K562 (cell line): ENCODE measurements at regions not wholly inside any gene's neighbourhood (a gene's known extent, or its start where the extent isn't known, plus 50 kb on each side); places are given as distances from the start of the nearest gene placed in this dataset.

ENCODE experiments used
- ATAC-seq: fragments of 200-7000 bp; cut with Tn5 transposase; 3 replicates; pipeline ENCODE4 v1.9.1; 2020; ENCODE audit warnings: moderate library complexity
- BruUV-seq: library from RNA; stranded (reverse); fragments of 400-500 nt; replicated peaks from 2 replicates; lab custom pipeline; 2021; lab: Mats Ljungman, UMichigan
- CTCF ChIA-PET: fragments of 300-600 bp; formaldehyde crosslinking; extraction: SDS; loops from one replicate; lab custom pipeline; 2021; ENCODE audit warnings: low intra/inter-chr PET ratio; lab: Yijun Ruan, JAX
- POLR2A ChIA-PET: fragments of 300-600, 350-650 bp; sonication (Branson Sonifier 250); formaldehyde crosslinking; extraction: SDS; loops from one replicate; lab custom pipeline; 2021; ENCODE audit warnings: antibody characterized with exemption, inconsistent platforms; lab: Yijun Ruan, JAX
- DNase-seq, 4 experiments: peaks; one replicate each; pipeline versions ENCODE4 v3.0.0 to v3.0.0-alpha.2; 2011 to 2018; ENCODE audit warnings: low spot score in 3 of 4, mixed read lengths in 3 of 4; ENCODE audit errors: extremely low read depth in 1 of 4
- FAIRE-seq: peaks from 2 replicates; lab custom pipeline; 2011; peaks lifted over from hg19 to GRCh38; lab: Jason Lieb, UNC
- H2AFZ ChIP-seq: 2 replicates; pipeline ENCODE4 v1.6.0; 2011; ENCODE audit warnings: low read depth, low read length, control low read depth, inconsistent platforms
- H3K27ac ChIP-seq: fragments of 200-600 bp; 3 replicates; pipeline ENCODE4 v1.8.0; 2011; ENCODE audit warnings: low read depth, mild to moderate bottlenecking, control low read depth, inconsistent platforms, low read length, moderate library complexity, mixed read lengths; ENCODE audit errors: extremely low read depth
- H3K27me3 ChIP-seq, 2 experiments: fragments of 300-600 bp in 1 of 2; 2 replicates in 1 of 2; 3 replicates in 1 of 2; pipeline versions ENCODE4 v1.6.0 to v1.8.0; 2011; ENCODE audit warnings: inconsistent platforms in 2 of 2, low read length in 2 of 2, mild to moderate bottlenecking in 1 of 2, mixed read lengths in 1 of 2, moderate library complexity in 1 of 2; ENCODE audit not compliant: control insufficient read depth in 2 of 2, insufficient read depth in 2 of 2
- H3K36me3 ChIP-seq: fragments of 300-600 bp; 3 replicates; pipeline ENCODE4 v1.8.0; 2011; ENCODE audit warnings: mild to moderate bottlenecking, low read length, inconsistent platforms; ENCODE audit not compliant: control insufficient read depth, insufficient read depth
- H3K4me1 ChIP-seq, 2 experiments: fragments of 200-600 bp in 1 of 2; replicated peaks in 1 of 2; 2 replicates in 1 of 2; 3 replicates in 1 of 2; pipeline versions ENCODE4 v1.5.1 to v1.8.0; 2011; ENCODE audit warnings: inconsistent platforms in 2 of 2, low read length in 2 of 2, mild to moderate bottlenecking in 1 of 2, mixed read lengths in 1 of 2, moderate library complexity in 1 of 2; ENCODE audit not compliant: control insufficient read depth in 2 of 2, insufficient read depth in 2 of 2
- H3K4me2 ChIP-seq: 2 replicates; pipeline ENCODE4 v1.6.1; 2011; ENCODE audit warnings: low read length, control low read depth, inconsistent platforms, mixed read lengths; ENCODE audit not compliant: insufficient read depth
- H3K4me3 ChIP-seq: fragments of 200-600 bp; sonication (generic), shearing (Covaris generic); 2 replicates; pipeline ENCODE4 v1.5.1; 2016; ENCODE audit warnings: control low read depth, inconsistent platforms
- H3K79me2 ChIP-seq: fragments of 200-600 bp; 3 replicates; pipeline ENCODE4 v1.8.0; 2011; ENCODE audit warnings: low read length, inconsistent platforms; ENCODE audit not compliant: control insufficient read depth, insufficient read depth
- H3K9ac ChIP-seq, 2 experiments: 2 replicates each; pipeline versions ENCODE4 v1.6.0 to v1.6.1; 2011; ENCODE audit warnings: low read depth in 2 of 2, low read length in 2 of 2, control low read depth in 1 of 2, inconsistent platforms in 1 of 2, mild to moderate bottlenecking in 1 of 2, mixed read lengths in 1 of 2; ENCODE audit not compliant: insufficient read depth in 1 of 2
- H3K9me1 ChIP-seq: one replicate; pipeline ENCODE4 v1.6.0; 2011; ENCODE audit warnings: inconsistent platforms, mild to moderate bottlenecking, low read length, moderate library complexity; ENCODE audit not compliant: control insufficient read depth, insufficient read depth
- H3K9me3 ChIP-seq: replicated peaks from 2 replicates; pipeline ENCODE4 v1.5.1; 2011; ENCODE audit warnings: low read depth, low read length, inconsistent platforms; ENCODE audit not compliant: control insufficient read depth, insufficient read depth
- H4K20me1 ChIP-seq: replicated peaks from 2 replicates; pipeline ENCODE4 v1.6.1; 2011; ENCODE audit warnings: low read length, inconsistent platforms, mixed read lengths; ENCODE audit not compliant: control insufficient read depth, insufficient read depth
- CEBPG ChIP-seq, 3 experiments: fragments of 200-800 bp in 1 of 3; sonication (Bioruptor generic) in 1 of 3; sonication (generic) in 1 of 3; formaldehyde crosslinking in 1 of 3; IDR thresholded peaks in 2 of 3; conservative IDR thresholded peaks in 1 of 3; 2 replicates each; pipeline versions ENCODE4 v1.6.1 to v1.8.0; 2016 to 2022; ENCODE audit warnings: missing compliant biosample characterization in 2 of 3, missing genetic modification characterization in 2 of 3, mild to moderate bottlenecking in 1 of 3, missing genetic modification reagents in 1 of 3
- ELF2 ChIP-seq: fragments of 250-450 bp; sonication (Bioruptor Pico); IDR thresholded peaks from 2 replicates; pipeline ENCODE4 v1.5.0; 2021; ENCODE audit warnings: mild to moderate bottlenecking
- HIVEP1 ChIP-seq: fragments of 250-450 bp; sonication (Bioruptor Pico); IDR thresholded peaks from 2 replicates; pipeline ENCODE4 v1.4.0; 2020; ENCODE audit warnings: mild to moderate bottlenecking
- HMGXB4 ChIP-seq: sonication (generic); formaldehyde crosslinking; IDR thresholded peaks from 2 replicates; pipeline ENCODE4 v1.8.1; 2023; ENCODE audit warnings: mild to moderate bottlenecking, missing genetic modification reagents
- MED1 ChIP-seq: sonication (generic); formaldehyde crosslinking; IDR thresholded peaks from 2 replicates; pipeline ENCODE4 v1.8.1; 2023; ENCODE audit warnings: missing genetic modification reagents, borderline replicate concordance
- MIER1 ChIP-seq: fragments of 450-650 bp; IDR thresholded peaks from 2 replicates; pipeline ENCODE4 v1.6.1; 2016; ENCODE audit warnings: antibody characterized with exemption, mild to moderate bottlenecking, low read depth
- POLR2A ChIP-seq: fragments of 450-650 bp; conservative IDR thresholded peaks from 2 replicates; pipeline ENCODE4 v1.6.1; 2016
- POLR2B ChIP-seq: fragments of 450-650 bp; IDR thresholded peaks from 2 replicates; pipeline ENCODE4 v1.6.1; 2018; ENCODE audit warnings: low read depth; ENCODE audit not compliant: partially characterized antibody
- POLR3G ChIP-seq: IDR thresholded peaks from 2 replicates; pipeline ENCODE4 v1.6.1; 2011; ENCODE audit not compliant: insufficient read length, insufficient replicate concordance; ENCODE audit errors: extremely low read depth
- SETDB1 ChIP-seq: IDR thresholded peaks from one replicate; pipeline ENCODE4 v1.6.1; 2012; ENCODE audit warnings: low read length, control low read depth, inconsistent platforms
- SMC3 ChIP-seq: conservative IDR thresholded peaks from 2 replicates; pipeline ENCODE4 v1.6.1; 2011; ENCODE audit warnings: low read depth, low read length, improper control_type of control experiment; ENCODE audit not compliant: insufficient read depth
- SOX6 ChIP-seq: fragments of 450-650 bp; IDR thresholded peaks from 2 replicates; pipeline ENCODE4 v1.6.1; 2014; ENCODE audit warnings: mild to moderate bottlenecking
- ZNF324 ChIP-seq: fragments of 250-450 bp; sonication (Bioruptor Pico); IDR thresholded peaks from 2 replicates; pipeline ENCODE4 v1.4.0; 2020; ENCODE audit warnings: mild to moderate bottlenecking
- WGBS: fragments of 100-300 bp; shearing (Covaris generic); methylation state at CpG from one replicate; pipeline ENCODE4 v1.1.6; 2016; ENCODE audit warnings: low coverage, mixed read lengths; ENCODE audit not compliant: insufficient coverage; ENCODE audit errors: missing lambda C conversion rate; 5-methylcytosine and 5-hydroxymethylcytosine counted together
- in situ Hi-C: fragments of 300-500 bp; cut with MboI; formaldehyde crosslinking; loops from 4 replicates; pipeline ENCODE4 v1.15.0; 2018; ENCODE audit warnings: inconsistent platforms, mixed read lengths
- intact Hi-C: fragments of 100-400 bp; cut with micrococcal nuclease; formaldehyde crosslinking; loops from 2 replicates; pipeline ENCODE4 v1.14.2; 2022
- TF ChIP-seq, protein P1 (sequence below), 2 experiments: fragments of 450-650 bp; conservative IDR thresholded peaks; 2 replicates each; pipeline ENCODE4 v1.6.1; 2017; ENCODE audit warnings: mild to moderate bottlenecking in 2 of 2, moderate library complexity in 2 of 2
- TF ChIP-seq, protein P2 (sequence below): sonication (generic); formaldehyde crosslinking; IDR thresholded peaks from 2 replicates; pipeline ENCODE4 v1.8.0; 2022; ENCODE audit warnings: mild to moderate bottlenecking, missing genetic modification reagents
- TF ChIP-seq, protein P3 (sequence below): sonication (generic); formaldehyde crosslinking; IDR thresholded peaks from 2 replicates; pipeline ENCODE4 v1.8.1; 2022; ENCODE audit warnings: missing genetic modification reagents

GRCh38 chr14:28294834-28295440, 471.6 kb upstream of the FOXG1 start:
- FAIRE-seq (no peak), DNase-seq (peak in 1 of 4 experiments; percentile 3), ATAC-seq (no peak)
- H3K27ac ChIP-seq, result no peak overlapping the region
- no TSS peak for BruUV-seq
- no peaks in the 10 kb centered on the region for H3K36me3 ChIP-seq
- in situ Hi-C loops (no loop called here), intact Hi-C loops (no loop called here)
- no peak overlapping the region for H3K4me3 ChIP-seq
- no peaks in the 10 kb centered on the region for H3K79me2 ChIP-seq
- H3K4me2 ChIP-seq, result no peak overlapping the region
- ChIA-PET POLR2A (interaction anchor here (0.9 kb wide), 1 partner anchor 18 kb away, joined by 3 read pairs; no protein-coding TSS in a partner anchor), CTCF (no interaction called here)
- no peaks in the 10 kb centered on the region for H3K9me1 ChIP-seq
- H3K4me1 ChIP-seq, result no peaks in the 10 kb centered on the region
- WGBS, result 0% methylated on average over 6 of the region's 6 CpGs
- H3K9ac ChIP-seq, result no peak overlapping the region
- no peaks in the 10 kb centered on the region for H3K27me3 ChIP-seq
- H4K20me1 ChIP-seq, result no peaks in the 10 kb centered on the region
- H3K9me3 ChIP-seq, result no peaks in the 10 kb centered on the region
- no peak overlapping the region for H2AFZ ChIP-seq
- TF ChIP-seq, protein P1, sequence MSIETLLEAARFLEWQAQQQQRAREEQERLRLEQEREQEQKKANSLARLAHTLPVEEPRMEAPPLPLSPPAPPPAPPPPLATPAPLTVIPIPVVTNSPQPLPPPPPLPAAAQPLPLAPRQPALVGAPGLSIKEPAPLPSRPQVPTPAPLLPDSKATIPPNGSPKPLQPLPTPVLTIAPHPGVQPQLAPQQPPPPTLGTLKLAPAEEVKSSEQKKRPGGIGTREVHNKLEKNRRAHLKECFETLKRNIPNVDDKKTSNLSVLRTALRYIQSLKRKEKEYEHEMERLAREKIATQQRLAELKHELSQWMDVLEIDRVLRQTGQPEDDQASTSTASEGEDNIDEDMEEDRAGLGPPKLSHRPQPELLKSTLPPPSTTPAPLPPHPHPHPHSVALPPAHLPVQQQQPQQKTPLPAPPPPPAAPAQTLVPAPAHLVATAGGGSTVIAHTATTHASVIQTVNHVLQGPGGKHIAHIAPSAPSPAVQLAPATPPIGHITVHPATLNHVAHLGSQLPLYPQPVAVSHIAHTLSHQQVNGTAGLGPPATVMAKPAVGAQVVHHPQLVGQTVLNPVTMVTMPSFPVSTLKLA (conservative IDR thresholded peaks at IDR 0.05), result no peak
- TF ChIP-seq POLR2A, result no peak
- no peak for TF ChIP-seq ELF2 (CRISPR knock-in tag)
- TF ChIP-seq SOX6, result no peak
- no peak for TF ChIP-seq MED1
- no peak for TF ChIP-seq ZNF324 (CRISPR knock-in tag)
- no peak for TF ChIP-seq POLR2B
- TF ChIP-seq, protein P2, sequence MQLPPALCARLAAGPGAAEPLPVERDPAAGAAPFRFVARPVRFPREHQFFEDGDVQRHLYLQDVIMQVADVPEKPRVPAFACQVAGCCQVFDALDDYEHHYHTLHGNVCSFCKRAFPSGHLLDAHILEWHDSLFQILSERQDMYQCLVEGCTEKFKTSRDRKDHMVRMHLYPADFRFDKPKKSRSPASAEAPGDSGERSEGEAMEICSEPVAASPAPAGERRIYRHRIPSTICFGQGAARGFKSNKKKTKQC (CRISPR knock-in tag), result no peak
- TF ChIP-seq CEBPG (CRISPR knock-in tag; IDR thresholded peaks at IDR 0.05), result no peak
- no peak for TF ChIP-seq CEBPG (tag; conservative IDR thresholded peaks at IDR 0.05 in 1 of 2, IDR thresholded peaks at IDR 0.05 in 1 of 2)
- TF ChIP-seq, protein P3, sequence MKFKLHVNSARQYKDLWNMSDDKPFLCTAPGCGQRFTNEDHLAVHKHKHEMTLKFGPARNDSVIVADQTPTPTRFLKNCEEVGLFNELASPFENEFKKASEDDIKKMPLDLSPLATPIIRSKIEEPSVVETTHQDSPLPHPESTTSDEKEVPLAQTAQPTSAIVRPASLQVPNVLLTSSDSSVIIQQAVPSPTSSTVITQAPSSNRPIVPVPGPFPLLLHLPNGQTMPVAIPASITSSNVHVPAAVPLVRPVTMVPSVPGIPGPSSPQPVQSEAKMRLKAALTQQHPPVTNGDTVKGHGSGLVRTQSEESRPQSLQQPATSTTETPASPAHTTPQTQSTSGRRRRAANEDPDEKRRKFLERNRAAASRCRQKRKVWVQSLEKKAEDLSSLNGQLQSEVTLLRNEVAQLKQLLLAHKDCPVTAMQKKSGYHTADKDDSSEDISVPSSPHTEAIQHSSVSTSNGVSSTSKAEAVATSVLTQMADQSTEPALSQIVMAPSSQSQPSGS (CRISPR knock-in tag), result no peak
- no peak for TF ChIP-seq POLR3G
- TF ChIP-seq SMC3, result no peak
- TF ChIP-seq HIVEP1 (CRISPR knock-in tag), result no peak
- TF ChIP-seq MIER1, result no peak
- TF ChIP-seq HMGXB4 (CRISPR knock-in tag), result no peak
- no peak for TF ChIP-seq SETDB1
